ENCODE measurements at regions not wholly inside any gene's neighbourhood (a gene's known extent, or its start where the extent isn't known, plus 50 kb on each side); places are given as distances from the start of the nearest gene placed in this dataset.
A peak's percentile ranks its signal among the peaks of the same experiment; 100 is the strongest.
"Not testable (repeated sequence)": the region's sequence is repeated elsewhere in the genome, so short reads cannot be mapped to it uniquely, and the experiment has no call there.

GRCh38 chr7:3162798-3163197 is 119.1 kb upstream of the CARD11 start:
- not testable (repeated sequence) for DNase-seq

- no peak for DNase-seq
These were observed 120.7 kb upstream of the CARD11 start for GRCh38 chr7:3164380-3164792.

GRCh38 chr7:3165681-3166580 is 122.3 kb upstream of the CARD11 start:
- no peak for DNase-seq

GRCh38 chr7:3167551-3167950 is 123.9 kb upstream of the CARD11 start:
- no peak for DNase-seq

GRCh38 chr7:3168370-3168769 is 124.7 kb upstream of the CARD11 start:
- DNase-seq = no peak

GRCh38 chr7:3168869-3169268 is 125.2 kb upstream of the CARD11 start:
- no peak for DNase-seq

GRCh38 chr7:3172768-3173280 is 128.2 kb upstream of the SDK1 start:
- DNase-seq = no peak

GRCh38 chr7:3174515-3175284 is 126.4 kb upstream of the SDK1 start:
- no peak for DNase-seq

- DNase-seq = peak in 1 of 2 donors; percentile 4
These were observed 125.7 kb upstream of the SDK1 start for GRCh38 chr7:3175285-3175902.

GRCh38 chr7:3176112-3177000 is 124.7 kb upstream of the SDK1 start:
- DNase-seq = no peak

- DNase-seq = no peak
These were observed 123.8 kb upstream of the SDK1 start for GRCh38 chr7:3177271-3177670.

GRCh38 chr7:3179456-3179855 is 121.6 kb upstream of the SDK1 start:
- DNase-seq = no peak

- no peak for DNase-seq
These were observed 120.4 kb upstream of the SDK1 start for GRCh38 chr7:3180604-3181003.

- DNase-seq = not testable (repeated sequence)
These were observed 119.0 kb upstream of the SDK1 start for GRCh38 chr7:3182055-3182454.

- no peak for DNase-seq
These were observed 113.5 kb upstream of the SDK1 start for GRCh38 chr7:3187444-3188040.

- DNase-seq = no peak
These were observed 112.1 kb upstream of the SDK1 start for GRCh38 chr7:3188946-3189345.

- DNase-seq = no peak
These were observed 109.5 kb upstream of the SDK1 start for GRCh38 chr7:3191548-3191947.

GRCh38 chr7:3192669-3193068 is 108.4 kb upstream of the SDK1 start:
- DNase-seq = no peak

- DNase-seq = no peak
These were observed 107.5 kb upstream of the SDK1 start for GRCh38 chr7:3193379-3194120.

GRCh38 chr7:3194501-3195141 is 106.4 kb upstream of the SDK1 start:
- DNase-seq = no peak

Data from inflammatory macrophage (primary cell).